Lower leg skin (tissue), 3 donors: ENCODE measurements at regions not wholly inside any gene's neighbourhood (a gene's known extent, or its start where the extent isn't known, plus 50 kb on each side); places are given as distances from the start of the nearest gene placed in this dataset.

ENCODE experiments used
- POLR2A ChIP-seq, 2 donors: fragments of 450-650 bp; IDR thresholded peaks; one replicate each; pipeline ENCODE4 v1.6.1; 2016 to 2017; ENCODE audit warnings: antibody characterized with exemption in 2 of 2, mild to moderate bottlenecking in 1 of 2, moderate library complexity in 1 of 2
- TF ChIP-seq, protein P1 (sequence below), 3 donors: fragments of 450-650 bp; IDR thresholded peaks; one replicate each; pipeline ENCODE4 v1.5.1; 2016; ENCODE audit warnings: antibody characterized with exemption in 3 of 3, mild to moderate bottlenecking in 3 of 3, moderate library complexity in 2 of 3

DNA sequence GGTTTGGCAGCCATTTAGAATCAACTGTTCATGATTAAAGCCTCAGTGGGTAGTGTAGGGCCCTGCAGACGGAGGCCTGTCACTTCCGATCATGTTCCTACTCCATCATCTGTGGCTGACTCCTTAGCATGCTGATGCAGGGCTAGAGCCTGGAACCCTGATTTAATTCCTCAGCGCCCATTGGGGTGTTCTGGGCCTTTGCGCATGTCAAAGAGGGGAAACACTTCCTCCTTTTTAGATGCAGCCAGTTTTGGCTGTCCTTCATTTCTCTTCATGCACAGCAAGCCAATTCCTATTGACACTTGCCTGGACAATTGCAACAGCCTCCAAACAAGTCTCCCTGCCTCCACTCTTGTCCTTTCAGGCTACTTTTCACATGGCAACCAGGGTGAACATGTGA is 51.9 kb upstream of the MAGEA4 start:
- TF ChIP-seq, protein P1, sequence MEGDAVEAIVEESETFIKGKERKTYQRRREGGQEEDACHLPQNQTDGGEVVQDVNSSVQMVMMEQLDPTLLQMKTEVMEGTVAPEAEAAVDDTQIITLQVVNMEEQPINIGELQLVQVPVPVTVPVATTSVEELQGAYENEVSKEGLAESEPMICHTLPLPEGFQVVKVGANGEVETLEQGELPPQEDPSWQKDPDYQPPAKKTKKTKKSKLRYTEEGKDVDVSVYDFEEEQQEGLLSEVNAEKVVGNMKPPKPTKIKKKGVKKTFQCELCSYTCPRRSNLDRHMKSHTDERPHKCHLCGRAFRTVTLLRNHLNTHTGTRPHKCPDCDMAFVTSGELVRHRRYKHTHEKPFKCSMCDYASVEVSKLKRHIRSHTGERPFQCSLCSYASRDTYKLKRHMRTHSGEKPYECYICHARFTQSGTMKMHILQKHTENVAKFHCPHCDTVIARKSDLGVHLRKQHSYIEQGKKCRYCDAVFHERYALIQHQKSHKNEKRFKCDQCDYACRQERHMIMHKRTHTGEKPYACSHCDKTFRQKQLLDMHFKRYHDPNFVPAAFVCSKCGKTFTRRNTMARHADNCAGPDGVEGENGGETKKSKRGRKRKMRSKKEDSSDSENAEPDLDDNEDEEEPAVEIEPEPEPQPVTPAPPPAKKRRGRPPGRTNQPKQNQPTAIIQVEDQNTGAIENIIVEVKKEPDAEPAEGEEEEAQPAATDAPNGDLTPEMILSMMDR (IDR thresholded peaks at IDR 0.05), result no peak
- TF ChIP-seq POLR2A (IDR thresholded peaks at IDR 0.05), result no peak
